ENCODE measurements at regions not wholly inside any gene's neighbourhood (a gene's known extent, or its start where the extent isn't known, plus 50 kb on each side); places are given as distances from the start of the nearest gene placed in this dataset.

GRCh38 chr19:30120860-30121484 is 178.9 kb downstream of the URI1 start:
- H3K9ac ChIP-seq (ENCODE audit: low read depth in 2 of 2, low read length in 2 of 2) = no peak overlapping the region
- no peaks in the 10 kb centered on the region for H3K27me3 ChIP-seq
- H3K36me3 ChIP-seq = no peaks in the 10 kb centered on the region
- intact Hi-C loops (cut with DNase I) = no loop called here
- DNase-seq = no peak
- H3K27ac ChIP-seq = no peak overlapping the region
- no peaks in the 10 kb centered on the region for H3K9me3 ChIP-seq
- no peak overlapping the region for H3K4me3 ChIP-seq
- no peak for TF ChIP-seq CTCF (IDR thresholded peaks at IDR 0.05)
- no peaks in the 10 kb centered on the region for H3K4me1 ChIP-seq

- intact Hi-C loops (cut with DNase I) = no loop called here
- Histone ChIP-seq H3K4me1 (no peaks in the 10 kb centered on the region), H3K27ac (no peak overlapping the region), H3K36me3 (no peaks in the 10 kb centered on the region), H3K9me3 (no peaks in the 10 kb centered on the region), H3K4me3 (no peak overlapping the region), H3K27me3 (no peaks in the 10 kb centered on the region), H3K9ac (ENCODE audit: low read depth in 2 of 2, low read length in 2 of 2) (no peak overlapping the region)
- no peak for DNase-seq
- TF ChIP-seq CTCF (IDR thresholded peaks at IDR 0.05) = no peak
These were observed 180.4 kb downstream of the URI1 start for GRCh38 chr19:30122431-30122830.

- H3K9ac ChIP-seq (ENCODE audit: low read depth in 2 of 2, low read length in 2 of 2) = no peak overlapping the region
- H3K9me3 ChIP-seq = no peaks in the 10 kb centered on the region
- intact Hi-C loops (cut with DNase I) = no loop called here
- no peaks in the 10 kb centered on the region for H3K36me3 ChIP-seq
- no peak overlapping the region for H3K27ac ChIP-seq
- no peak for TF ChIP-seq CTCF (IDR thresholded peaks at IDR 0.05)
- H3K27me3 ChIP-seq = no peaks in the 10 kb centered on the region
- H3K4me1 ChIP-seq = no peaks in the 10 kb centered on the region
- no peak for DNase-seq
- no peak overlapping the region for H3K4me3 ChIP-seq
These were observed 181.1 kb downstream of the URI1 start for GRCh38 chr19:30123119-30123518.

DNA sequence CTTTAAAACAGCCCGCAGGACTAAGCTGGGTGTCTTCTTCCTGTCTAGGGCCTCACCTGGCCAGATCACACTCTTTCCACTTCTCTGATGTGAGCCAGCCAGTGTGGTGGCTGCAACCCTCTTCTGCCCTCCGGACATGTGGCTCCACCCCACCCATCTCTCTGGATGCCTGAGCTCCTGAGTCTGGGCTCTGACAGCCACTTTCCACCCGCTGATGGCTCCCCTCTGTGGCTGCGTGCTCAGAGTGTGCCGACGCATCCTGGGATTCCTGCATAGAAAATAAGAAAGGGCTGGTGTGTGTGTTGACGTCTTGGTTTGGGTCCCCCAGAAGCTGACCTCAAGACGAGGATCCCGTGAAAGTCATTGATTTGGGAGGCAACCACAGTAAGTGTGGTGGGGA is 181.6 kb downstream of the URI1 start:
- no peaks in the 10 kb centered on the region for H3K36me3 ChIP-seq
- no peak overlapping the region for H3K9ac ChIP-seq (ENCODE audit: low read depth in 2 of 2, low read length in 2 of 2)
- DNase-seq = no peak
- H3K9me3 ChIP-seq = no peaks in the 10 kb centered on the region
- H3K27me3 ChIP-seq = no peaks in the 10 kb centered on the region
- TF ChIP-seq CTCF (IDR thresholded peaks at IDR 0.05) = no peak
- H3K27ac ChIP-seq = no peak overlapping the region
- H3K4me1 ChIP-seq = no peaks in the 10 kb centered on the region
- H3K4me3 ChIP-seq = no peak overlapping the region
- intact Hi-C loops (cut with DNase I) = no loop called here

DNA sequence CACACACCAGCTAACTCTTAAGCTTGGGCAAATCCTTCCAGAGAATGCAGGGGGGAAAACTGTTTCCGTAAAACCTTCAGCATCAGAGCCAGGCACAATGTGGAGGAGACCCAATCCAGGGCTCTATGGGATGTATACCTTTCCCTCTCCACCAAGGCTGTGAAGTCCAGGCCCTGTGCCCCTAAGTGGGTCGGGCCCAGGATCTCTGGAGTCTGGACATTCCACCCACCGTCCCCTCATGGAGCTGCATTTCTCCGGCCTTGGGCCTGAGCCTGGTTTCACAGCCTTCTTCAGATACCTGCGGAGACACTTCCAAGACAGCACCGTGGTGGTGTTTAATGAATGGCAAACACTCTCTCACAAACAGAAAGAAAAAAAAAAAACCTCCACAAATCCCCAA is 186.2 kb downstream of the URI1 start:
- Histone ChIP-seq H3K4me3 (no peak overlapping the region), H3K36me3 (no peaks in the 10 kb centered on the region), H3K9me3 (no peaks in the 10 kb centered on the region), H3K27ac (no peak overlapping the region), H3K4me1 (no peaks in the 10 kb centered on the region), H3K27me3 (no peaks in the 10 kb centered on the region), H3K9ac (ENCODE audit: low read depth in 2 of 2, low read length in 2 of 2) (no peak overlapping the region)
- TF ChIP-seq CTCF (IDR thresholded peaks at IDR 0.05) = no peak
- DNase-seq = no peak
- intact Hi-C loops (cut with DNase I) = no loop called here
